ENCODE measurements at regions not wholly inside any gene's neighbourhood (a gene's known extent, or its start where the extent isn't known, plus 50 kb on each side); places are given as distances from the start of the nearest gene placed in this dataset.

DNA sequence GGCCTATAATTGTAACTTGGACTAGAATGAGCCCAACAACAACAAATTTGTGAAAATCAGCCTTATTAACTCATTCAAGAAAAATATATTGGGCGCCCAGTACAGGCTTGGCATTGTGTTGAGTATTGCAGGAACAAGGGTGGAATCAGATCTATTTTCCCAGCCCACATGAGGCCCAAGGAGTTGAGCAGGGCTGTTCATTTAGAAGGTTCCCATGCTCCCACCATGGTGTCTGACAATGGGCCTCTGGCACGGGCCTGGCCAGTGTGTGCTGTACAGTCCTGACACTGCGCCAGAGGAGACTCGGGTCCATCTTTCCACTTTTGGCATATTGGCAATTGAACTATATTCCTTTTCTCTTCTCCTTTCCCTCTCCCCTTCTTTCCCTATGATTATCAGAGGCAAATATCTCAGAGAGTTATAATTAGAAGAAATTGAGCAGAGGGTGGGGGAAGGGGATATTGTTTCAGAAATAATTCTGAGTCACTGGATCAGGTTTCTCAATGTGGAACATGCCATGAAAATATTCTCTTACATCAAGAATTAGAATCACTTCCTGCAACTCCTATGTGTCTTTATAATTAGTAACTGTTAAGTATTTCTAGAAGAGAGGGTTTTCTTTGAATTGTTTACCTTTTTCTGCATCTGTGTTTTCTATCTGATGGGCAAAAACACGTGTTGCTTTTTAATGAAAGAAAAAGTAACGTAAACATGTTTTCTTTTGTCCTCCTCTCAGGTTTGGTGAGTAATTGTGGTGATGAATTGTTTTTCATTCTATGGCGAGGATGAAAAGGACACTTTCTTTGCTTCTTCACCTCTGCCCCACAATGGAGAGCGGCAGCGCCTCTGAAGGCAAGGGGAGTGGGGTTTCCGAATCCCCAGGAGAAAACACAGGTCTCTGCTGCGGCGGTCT lies 209.4 kb downstream of the FOXA2 start:
- intact Hi-C loops (cut with DNase I): no loop called here
- Histone ChIP-seq H3K9me3 (no peaks in the 10 kb centered on the region), H3K4me3 (no peak overlapping the region), H3K36me3 (no peaks in the 10 kb centered on the region), H3K27ac (no peak overlapping the region), H3K27me3 (no peaks in the 10 kb centered on the region), H3K4me1 (no peaks in the 10 kb centered on the region)
- DNase-seq: no peak
- ATAC-seq: no peak
- TF ChIP-seq, protein P1, sequence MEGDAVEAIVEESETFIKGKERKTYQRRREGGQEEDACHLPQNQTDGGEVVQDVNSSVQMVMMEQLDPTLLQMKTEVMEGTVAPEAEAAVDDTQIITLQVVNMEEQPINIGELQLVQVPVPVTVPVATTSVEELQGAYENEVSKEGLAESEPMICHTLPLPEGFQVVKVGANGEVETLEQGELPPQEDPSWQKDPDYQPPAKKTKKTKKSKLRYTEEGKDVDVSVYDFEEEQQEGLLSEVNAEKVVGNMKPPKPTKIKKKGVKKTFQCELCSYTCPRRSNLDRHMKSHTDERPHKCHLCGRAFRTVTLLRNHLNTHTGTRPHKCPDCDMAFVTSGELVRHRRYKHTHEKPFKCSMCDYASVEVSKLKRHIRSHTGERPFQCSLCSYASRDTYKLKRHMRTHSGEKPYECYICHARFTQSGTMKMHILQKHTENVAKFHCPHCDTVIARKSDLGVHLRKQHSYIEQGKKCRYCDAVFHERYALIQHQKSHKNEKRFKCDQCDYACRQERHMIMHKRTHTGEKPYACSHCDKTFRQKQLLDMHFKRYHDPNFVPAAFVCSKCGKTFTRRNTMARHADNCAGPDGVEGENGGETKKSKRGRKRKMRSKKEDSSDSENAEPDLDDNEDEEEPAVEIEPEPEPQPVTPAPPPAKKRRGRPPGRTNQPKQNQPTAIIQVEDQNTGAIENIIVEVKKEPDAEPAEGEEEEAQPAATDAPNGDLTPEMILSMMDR (IDR thresholded peaks at IDR 0.05): no peak

GRCh38 chr20:22374066-22374465 lies 210.3 kb downstream of the FOXA2 start:
- TF ChIP-seq, protein P1 (IDR thresholded peaks at IDR 0.05): no peak
- H3K27me3 ChIP-seq: no peaks in the 10 kb centered on the region
- H3K36me3 ChIP-seq: no peaks in the 10 kb centered on the region
- no peaks in the 10 kb centered on the region for H3K4me1 ChIP-seq
- no peak overlapping the region for H3K4me3 ChIP-seq
- intact Hi-C loops (cut with DNase I): no loop called here
- H3K9me3 ChIP-seq: no peaks in the 10 kb centered on the region
- no peak overlapping the region for H3K27ac ChIP-seq
- ATAC-seq (no peak), DNase-seq (no peak)

DNA sequence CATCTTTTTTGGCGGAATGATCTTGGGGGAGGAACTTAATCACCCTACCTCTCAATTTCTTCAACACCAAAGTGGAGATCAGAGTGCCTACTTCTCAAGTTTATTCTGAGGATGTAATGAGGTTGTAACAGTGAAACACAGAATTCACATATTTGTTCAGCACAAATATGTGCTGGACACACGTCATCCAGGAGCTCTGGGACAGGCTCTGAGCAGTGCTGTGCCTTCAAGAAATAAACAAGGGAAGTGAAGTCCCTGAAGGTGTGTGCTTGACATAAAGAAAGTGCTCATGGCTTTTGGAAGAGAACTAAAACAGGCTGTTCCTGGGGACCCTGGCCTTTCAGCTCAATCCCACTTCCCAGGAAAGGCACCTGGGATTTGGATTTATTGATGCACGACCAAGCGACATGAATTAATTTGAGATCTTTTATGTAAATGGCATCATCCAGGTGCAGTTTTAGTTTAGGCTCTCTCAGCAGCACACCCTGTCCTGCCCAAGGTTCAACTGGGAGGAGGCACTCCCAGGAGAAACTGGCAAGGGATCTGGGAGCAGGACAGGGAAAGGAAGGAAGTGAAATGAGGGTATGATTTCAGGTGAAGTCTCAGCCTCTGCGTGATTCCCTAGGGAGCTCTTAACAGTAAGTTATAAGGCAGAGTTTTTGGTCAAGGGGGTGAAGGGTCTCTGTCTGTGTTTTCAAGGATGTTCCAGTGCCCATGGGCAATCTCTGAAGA lies 211.0 kb downstream of the FOXA2 start:
- peak in 1 of 4 donors; percentile 40 for DNase-seq
- H3K4me1 ChIP-seq: no peaks in the 10 kb centered on the region
- ATAC-seq: peak; percentile 67
- no peaks in the 10 kb centered on the region for H3K27me3 ChIP-seq
- TF ChIP-seq, protein P1 (IDR thresholded peaks at IDR 0.05): no peak
- H3K4me3 ChIP-seq: no peak overlapping the region
- intact Hi-C loops (cut with DNase I): no loop called here
- H3K27ac ChIP-seq: no peak overlapping the region
- H3K36me3 ChIP-seq: no peaks in the 10 kb centered on the region
- H3K9me3 ChIP-seq: no peaks in the 10 kb centered on the region

DNA sequence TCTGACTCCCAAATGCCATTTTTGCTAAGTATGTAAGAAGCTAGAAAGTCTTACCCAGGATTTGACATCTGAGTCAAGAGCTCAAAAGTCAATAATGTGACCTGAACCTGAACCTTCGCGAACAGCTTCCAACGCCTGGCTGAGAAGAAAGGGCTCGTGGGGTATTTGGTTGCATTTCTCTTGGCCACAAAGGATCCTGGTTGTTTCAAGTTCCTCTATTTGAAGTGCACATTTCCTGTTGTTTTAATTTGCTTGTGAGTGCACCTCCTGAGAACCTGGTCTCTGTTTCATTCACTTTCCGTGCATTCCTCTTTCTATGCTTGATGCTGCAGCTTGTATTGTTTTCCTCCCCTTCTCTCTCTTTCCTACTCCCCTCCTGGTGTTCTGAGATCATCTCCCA lies 212.5 kb downstream of the FOXA2 start:
- Histone ChIP-seq H3K9me3 (no peaks in the 10 kb centered on the region), H3K4me3 (no peak overlapping the region), H3K36me3 (no peaks in the 10 kb centered on the region), H3K27me3 (peaks cover 0 to 4% of the 10 kb centered on the region in 2 donors), H3K27ac (no peak overlapping the region), H3K4me1 (no peaks in the 10 kb centered on the region)
- TF ChIP-seq, protein P1 (IDR thresholded peaks at IDR 0.05): no peak
- intact Hi-C loops (cut with DNase I): no loop called here
- DNase-seq: peak in 1 of 4 donors; percentile 44
- ATAC-seq: peak; percentile 55

DNA sequence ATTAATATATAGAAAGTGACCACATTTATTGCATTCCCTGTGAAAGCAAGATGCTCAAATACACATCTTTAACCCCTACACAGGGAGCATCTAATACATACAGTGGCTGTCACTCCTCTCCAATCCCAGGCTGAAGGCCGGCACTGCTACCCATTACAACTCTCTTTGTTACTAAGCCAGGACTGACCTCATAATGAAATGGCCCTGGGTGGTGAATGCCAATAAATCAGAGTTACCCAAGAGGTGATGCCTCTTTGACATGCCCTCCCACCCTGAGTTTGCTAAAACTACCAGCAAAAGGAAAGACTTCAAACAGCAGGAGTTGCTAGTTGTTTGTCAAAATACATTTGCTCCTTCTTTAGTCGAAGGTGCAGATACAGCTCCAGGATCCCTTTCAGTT lies 214.2 kb downstream of the FOXA2 start:
- ATAC-seq: no peak
- H3K4me1 ChIP-seq: no peaks in the 10 kb centered on the region
- no peak overlapping the region for H3K4me3 ChIP-seq
- no peaks in the 10 kb centered on the region for H3K9me3 ChIP-seq
- TF ChIP-seq, protein P1 (IDR thresholded peaks at IDR 0.05): no peak
- no peak for DNase-seq
- H3K36me3 ChIP-seq: no peaks in the 10 kb centered on the region
- no peak overlapping the region for H3K27ac ChIP-seq
- peaks cover 0 to 4% of the 10 kb centered on the region in 2 donors for H3K27me3 ChIP-seq
- intact Hi-C loops (cut with DNase I): no loop called here

Data from left lung (tissue), 4 donors.